Heart left ventricle (tissue), 13 donors: ENCODE measurements at regions not wholly inside any gene's neighbourhood (a gene's known extent, or its start where the extent isn't known, plus 50 kb on each side); places are given as distances from the start of the nearest gene placed in this dataset.

Experiments used
- CTCF ChIP-seq, 12 donors: fragments of 200-600 bp; sonication (generic) in 4 of 12; IDR thresholded peaks; one replicate each; pipeline versions ENCODE4 v1.5.0 to v1.8.0; 2018 to 2022; ENCODE audit warnings: antibody characterized with exemption in 12 of 12, mild to moderate bottlenecking in 5 of 12
- POLR2A ChIP-seq, 2 donors: fragments of 450-650 bp; IDR thresholded peaks; one replicate each; pipeline ENCODE4 v1.6.1; 2017; ENCODE audit warnings: antibody characterized with exemption in 2 of 2, mild to moderate bottlenecking in 2 of 2, moderate library complexity in 2 of 2
- donor health status: ischemic (EF 13 %, LVEDD 7.1; RV severe dilation, severe dysfunction).
- donor health status: DM: no; HTN: yes; CAD: no.
- donor health status: DM: no; HTN: no; CAD: no.
- donor health status: ischemic (EF 25% LVEDD 6.9; RV normal size, moderate dysfunction).
- donor health status: ischemic (EF 25% LVEDD 5.7; RV mildly dilated, moderate dysfunction).
- donor health status: ischemic (EF 35%, LVEDD 5.7; RV mildly dilated, moderate dysfunction).
- donor health status: nonischemic (EF 11% LVEDD 7.7; RV severe dilation, severe dysfunction).
- donor health status: DM: yes; HTN: yes; CAD: no.
- donor health status: PGD.
- donor health status: ischemic (EF 29% LVEDD 5.4; RV normal size, mild dysfunction).
- donor health status: nonischemic (EF 23%, LVEDD 6.1; RV moderate dilation, normal function).

GRCh38 chr1:212219679-212220463 is 65.3 kb upstream of the PPP2R5A start:
- no peak for TF ChIP-seq CTCF (IDR thresholded peaks at IDR 0.05)
- no peak for TF ChIP-seq POLR2A (IDR thresholded peaks at IDR 0.05)
